ENCODE measurements at regions not wholly inside any gene's neighbourhood (a gene's known extent, or its start where the extent isn't known, plus 50 kb on each side); places are given as distances from the start of the nearest gene placed in this dataset.

- no peaks in the 10 kb centered on the region for H3K36me3 ChIP-seq (ENCODE audit: control insufficient read depth in 2 of 2, insufficient read depth in 2 of 2, low read length in 2 of 2)
- no peak overlapping the region for H3K9ac ChIP-seq (ENCODE audit: low read length in 2 of 2)
- H3K4me3 ChIP-seq (ENCODE audit: low read length in 2 of 2) = no peak overlapping the region
- peaks cover 6% of the 10 kb centered on the region for H3K4me1 ChIP-seq (ENCODE audit: control insufficient read depth, insufficient read depth, low read length)
- H3K27ac ChIP-seq (ENCODE audit: low read length) = no peak overlapping the region
- H3K27me3 ChIP-seq (ENCODE audit: control insufficient read depth in 1 of 2, insufficient read depth in 2 of 2, low read length in 2 of 2) = no peaks in the 10 kb centered on the region
- no peaks in the 10 kb centered on the region for H3K9me3 ChIP-seq (ENCODE audit: control insufficient read depth in 2 of 2, low read length in 2 of 2)
These were observed 56.3 kb upstream of the LNX1 start for GRCh38 chr4:53647547-53647946.

- H3K27ac ChIP-seq (ENCODE audit: low read length) = no peak overlapping the region
These were observed 55.5 kb upstream of the LNX1 start for GRCh38 chr4:53646795-53647194.

GRCh38 chr4:53645108-53645507 is 53.8 kb upstream of the LNX1 start:
- Histone ChIP-seq H3K36me3 (ENCODE audit: control insufficient read depth in 2 of 2, insufficient read depth in 2 of 2, low read length in 2 of 2) (no peaks in the 10 kb centered on the region), H3K27ac (ENCODE audit: low read length) (no peak overlapping the region), H3K9ac (ENCODE audit: low read length in 2 of 2) (no peak overlapping the region), H3K9me3 (ENCODE audit: control insufficient read depth in 2 of 2, low read length in 2 of 2) (no peaks in the 10 kb centered on the region), H3K27me3 (ENCODE audit: control insufficient read depth in 1 of 2, insufficient read depth in 2 of 2, low read length in 2 of 2) (no peaks in the 10 kb centered on the region), H3K4me3 (ENCODE audit: low read length in 2 of 2) (no peak overlapping the region), H3K4me1 (ENCODE audit: control insufficient read depth, insufficient read depth, low read length) (no peaks in the 10 kb centered on the region)

More at GRCh38 chr4:53646795-53647194, 55.5 kb upstream of the LNX1 start:
- Histone ChIP-seq H3K4me1 (ENCODE audit: control insufficient read depth, insufficient read depth, low read length) (peaks cover 6% of the 10 kb centered on the region), H3K9me3 (ENCODE audit: control insufficient read depth in 2 of 2, low read length in 2 of 2) (no peaks in the 10 kb centered on the region), H3K4me3 (ENCODE audit: low read length in 2 of 2) (no peak overlapping the region), H3K27me3 (ENCODE audit: control insufficient read depth in 1 of 2, insufficient read depth in 2 of 2, low read length in 2 of 2) (no peaks in the 10 kb centered on the region), H3K9ac (ENCODE audit: low read length in 2 of 2) (no peak overlapping the region), H3K36me3 (ENCODE audit: control insufficient read depth in 2 of 2, insufficient read depth in 2 of 2, low read length in 2 of 2) (no peaks in the 10 kb centered on the region)

- no peaks in the 10 kb centered on the region for H3K9me3 ChIP-seq (ENCODE audit: control insufficient read depth in 2 of 2, low read length in 2 of 2)
- no peak overlapping the region for H3K9ac ChIP-seq (ENCODE audit: low read length in 2 of 2)
- no peaks in the 10 kb centered on the region for H3K4me1 ChIP-seq (ENCODE audit: control insufficient read depth, insufficient read depth, low read length)
- H3K4me3 ChIP-seq (ENCODE audit: low read length in 2 of 2) = no peak overlapping the region
- H3K27ac ChIP-seq (ENCODE audit: low read length) = no peak overlapping the region
- no peaks in the 10 kb centered on the region for H3K36me3 ChIP-seq (ENCODE audit: control insufficient read depth in 2 of 2, insufficient read depth in 2 of 2, low read length in 2 of 2)
- H3K27me3 ChIP-seq (ENCODE audit: control insufficient read depth in 1 of 2, insufficient read depth in 2 of 2, low read length in 2 of 2) = no peaks in the 10 kb centered on the region
These were observed 53.3 kb upstream of the LNX1 start for GRCh38 chr4:53644607-53645006.

Measured in stomach smooth muscle (tissue), 2 donors.